DND-41 (cell line): ENCODE measurements at regions not wholly inside any gene's neighbourhood (a gene's known extent, or its start where the extent isn't known, plus 50 kb on each side); places are given as distances from the start of the nearest gene placed in this dataset.

Source experiments
- ATAC-seq: fragments of 200-7000 bp; cut with Tn5 transposase; 3 replicates; pipeline ENCODE4 v1.9.1; 2021; ENCODE audit warnings: low read depth; ENCODE audit not compliant: insufficient read depth
- DNase-seq: peaks from one replicate; pipeline ENCODE4 v3.0.0-alpha.2; 2020
- H2AFZ ChIP-seq: 2 replicates; pipeline ENCODE4 v1.6.0; 2012; ENCODE audit warnings: low read depth, low read length
- H3K27ac ChIP-seq: 2 replicates; pipeline ENCODE4 v1.5.1; 2012; ENCODE audit warnings: low read length, inconsistent platforms
- H3K27me3 ChIP-seq: fragments of 200-600 bp; sonication (generic); 2 replicates; pipeline ENCODE4 v1.6.0; 2012; ENCODE audit warnings: low read length, mild to moderate bottlenecking, inconsistent platforms; ENCODE audit not compliant: insufficient read depth, poor library complexity
- H3K36me3 ChIP-seq: 2 replicates; pipeline ENCODE4 v1.5.1; 2012; ENCODE audit warnings: low read length, inconsistent platforms; ENCODE audit not compliant: insufficient read depth
- H3K4me1 ChIP-seq: 2 replicates; pipeline ENCODE4 v1.5.1; 2012; ENCODE audit warnings: mild to moderate bottlenecking, low read length; ENCODE audit not compliant: insufficient read depth
- H3K4me2 ChIP-seq: 2 replicates; pipeline ENCODE4 v1.6.0; 2012; ENCODE audit warnings: mild to moderate bottlenecking, moderate library complexity, low read length, inconsistent platforms; ENCODE audit not compliant: insufficient read depth
- H3K4me3 ChIP-seq, 2 experiments: fragments of 200-600 bp in 1 of 2; shearing (Covaris generic) in 1 of 2; 2 replicates each; pipeline ENCODE4 v1.5.1; 2012 to 2016; ENCODE audit warnings: inconsistent platforms in 2 of 2, low read length in 2 of 2, mild to moderate bottlenecking in 2 of 2, low read depth in 1 of 2, moderate library complexity in 1 of 2
- H3K79me2 ChIP-seq: 2 replicates; pipeline ENCODE4 v1.6.0; 2012; ENCODE audit warnings: low read length, inconsistent platforms; ENCODE audit not compliant: insufficient read depth
- H3K9ac ChIP-seq: 2 replicates; pipeline ENCODE4 v1.6.0; 2012; ENCODE audit warnings: low read depth, mild to moderate bottlenecking, inconsistent platforms, low read length, moderate library complexity
- H3K9me3 ChIP-seq: 2 replicates; pipeline ENCODE4 v1.5.1; 2012; ENCODE audit warnings: low read length, moderate library complexity, mild to moderate bottlenecking, inconsistent platforms; ENCODE audit not compliant: insufficient read depth, severe bottlenecking
- H4K20me1 ChIP-seq: 2 replicates; pipeline ENCODE4 v1.6.0; 2012; ENCODE audit warnings: low read length; ENCODE audit not compliant: insufficient read depth
- CTCF ChIP-seq: IDR thresholded peaks from 2 replicates; pipeline ENCODE4 v1.5.1; 2012; ENCODE audit warnings: borderline replicate concordance, low read length, moderate library complexity, mild to moderate bottlenecking; ENCODE audit not compliant: poor library complexity, severe bottlenecking; ENCODE audit errors: extremely low read depth
- EZH2 ChIP-seq: IDR thresholded peaks from 3 replicates; pipeline ENCODE4 v1.6.1; 2012; ENCODE audit warnings: borderline replicate concordance, low read depth, mild to moderate bottlenecking, moderate library complexity, low read length, inconsistent platforms; ENCODE audit not compliant: severe bottlenecking

- Histone ChIP-seq H2AFZ (no peak overlapping the region), H3K9ac (no peak overlapping the region), H4K20me1 (no peaks in the 10 kb centered on the region), H3K4me3 (no peak overlapping the region), H3K4me1 (no peaks in the 10 kb centered on the region), H3K79me2 (no peaks in the 10 kb centered on the region), H3K9me3 (no peaks in the 10 kb centered on the region), H3K4me2 (no peak overlapping the region), H3K27me3 (no peaks in the 10 kb centered on the region), H3K36me3 (no peaks in the 10 kb centered on the region), H3K27ac (no peak overlapping the region)
- no peak for TF ChIP-seq CTCF
- no peak for TF ChIP-seq EZH2
- ATAC-seq (no peak), DNase-seq (no peak)
These were observed 688.4 kb downstream of the USP25 start for GRCh38 chr21:16418226-16418625.

GRCh38 chr21:16418642-16419041, 688.9 kb downstream of the USP25 start:
- no peaks in the 10 kb centered on the region for H3K4me1 ChIP-seq
- TF ChIP-seq EZH2 (no peak), CTCF (no peak)
- H4K20me1 ChIP-seq, result no peaks in the 10 kb centered on the region
- no peaks in the 10 kb centered on the region for H3K36me3 ChIP-seq
- no peak overlapping the region for H3K9ac ChIP-seq
- no peaks in the 10 kb centered on the region for H3K9me3 ChIP-seq
- H3K4me3 ChIP-seq, result no peak overlapping the region
- no peaks in the 10 kb centered on the region for H3K79me2 ChIP-seq
- no peak overlapping the region for H3K4me2 ChIP-seq
- no peak for ATAC-seq
- no peak overlapping the region for H2AFZ ChIP-seq
- no peak overlapping the region for H3K27ac ChIP-seq
- no peak for DNase-seq
- H3K27me3 ChIP-seq, result no peaks in the 10 kb centered on the region

GRCh38 chr21:16419188-16419921, 689.6 kb downstream of the USP25 start:
- H4K20me1 ChIP-seq, result no peaks in the 10 kb centered on the region
- H3K4me1 ChIP-seq, result no peaks in the 10 kb centered on the region
- H3K4me2 ChIP-seq, result no peak overlapping the region
- H3K79me2 ChIP-seq, result no peaks in the 10 kb centered on the region
- H3K27ac ChIP-seq, result no peak overlapping the region
- no peaks in the 10 kb centered on the region for H3K36me3 ChIP-seq
- no peaks in the 10 kb centered on the region for H3K27me3 ChIP-seq
- H2AFZ ChIP-seq, result no peak overlapping the region
- H3K9me3 ChIP-seq, result no peaks in the 10 kb centered on the region
- DNase-seq (no peak), ATAC-seq (no peak)
- H3K9ac ChIP-seq, result no peak overlapping the region
- no peak overlapping the region for H3K4me3 ChIP-seq
- no peak for TF ChIP-seq CTCF
- no peak for TF ChIP-seq EZH2
